ENCODE measurements at regions not wholly inside any gene's neighbourhood (a gene's known extent, or its start where the extent isn't known, plus 50 kb on each side); places are given as distances from the start of the nearest gene placed in this dataset.
"Not testable (repeated sequence)": the region's sequence is repeated elsewhere in the genome, so short reads cannot be mapped to it uniquely, and the experiment has no call there.

DNA sequence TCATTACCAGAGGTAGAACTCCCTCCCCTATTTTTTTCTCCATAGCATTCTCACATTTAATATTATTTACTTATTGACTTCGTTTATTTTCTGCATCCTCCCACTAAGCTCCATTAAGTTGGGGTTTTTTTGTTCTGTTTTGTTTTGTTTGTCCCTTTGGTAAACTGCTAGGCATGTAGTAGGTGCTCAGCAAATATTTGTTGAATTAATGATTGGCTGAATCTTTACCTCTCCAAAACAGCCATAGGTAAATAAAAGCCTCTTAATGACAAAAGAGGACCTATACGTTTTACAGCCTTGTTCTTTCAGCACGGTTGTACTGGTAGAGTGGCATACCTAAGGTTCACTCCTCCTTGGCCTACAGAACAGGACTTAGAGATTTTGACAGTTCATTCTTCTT lies 52.0 kb downstream of the PRORP start:
- Histone ChIP-seq H3K4me3 (ENCODE audit: low read depth, low read length) (no peak overlapping the region), H3K27me3 (ENCODE audit: control insufficient read depth, insufficient read depth, low read length) (no peaks in the 10 kb centered on the region), H3K36me3 (ENCODE audit: control insufficient read depth, insufficient read depth, low read length) (no peaks in the 10 kb centered on the region)
- DNase-seq (ENCODE audit: low read depth): no peak
- TF ChIP-seq CTCF (IDR thresholded peaks at IDR 0.05; ENCODE audit: insufficient read depth, low read length, poor library complexity, severe bottlenecking): no peak

DNA sequence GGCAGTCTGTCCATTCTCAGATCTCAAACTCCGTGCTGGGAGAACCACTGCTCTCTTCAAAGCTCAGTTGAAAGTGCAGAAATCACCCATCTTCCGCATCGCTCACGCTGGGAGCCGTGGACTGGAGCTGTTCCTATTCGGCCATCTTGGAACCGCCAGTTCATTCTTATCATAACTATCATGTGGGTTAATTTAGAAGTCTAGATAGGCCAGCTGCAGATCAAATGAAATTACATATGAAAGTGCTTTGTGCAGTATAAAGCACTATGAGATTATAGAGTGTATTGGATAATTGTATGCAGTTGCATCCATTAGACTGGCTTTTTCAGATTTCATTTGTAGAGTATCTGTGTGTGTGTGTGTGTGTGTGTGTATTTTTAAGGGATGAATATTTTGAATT lies 57.8 kb downstream of the PRORP start:
- no peaks in the 10 kb centered on the region for H3K27me3 ChIP-seq (ENCODE audit: control insufficient read depth, insufficient read depth, low read length)
- H3K36me3 ChIP-seq (ENCODE audit: control insufficient read depth, insufficient read depth, low read length): no peaks in the 10 kb centered on the region
- TF ChIP-seq CTCF (IDR thresholded peaks at IDR 0.05; ENCODE audit: insufficient read depth, low read length, poor library complexity, severe bottlenecking): no peak

DNA sequence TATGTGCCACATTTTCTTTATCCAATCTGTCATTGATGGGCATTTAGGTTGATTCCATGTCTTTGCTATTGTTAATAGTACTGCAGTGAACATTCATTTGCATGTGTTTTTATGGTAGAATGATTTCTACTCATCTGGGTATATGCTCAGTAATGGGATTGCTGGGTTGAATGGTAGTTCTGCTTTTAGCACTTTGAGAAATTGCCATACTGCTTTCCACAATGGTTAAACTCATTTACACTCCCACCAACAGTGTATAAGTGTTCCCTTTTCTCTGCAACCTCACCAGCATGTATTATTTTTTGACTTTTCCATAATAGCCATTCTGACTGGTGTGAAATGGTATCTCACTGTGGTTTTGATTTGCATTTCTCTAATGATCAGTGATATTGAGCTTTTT lies 62.5 kb downstream of the PRORP start:
- H3K27me3 ChIP-seq (ENCODE audit: control insufficient read depth, insufficient read depth, low read length); H3K36me3 ChIP-seq (ENCODE audit: control insufficient read depth, insufficient read depth, low read length); H3K4me3 ChIP-seq (ENCODE audit: low read depth, low read length); DNase-seq (ENCODE audit: low read depth): not testable (repeated sequence)

More for the DNA sequence above, 57.8 kb downstream of the PRORP start:
- DNase-seq (ENCODE audit: low read depth): no peak
- no peak overlapping the region for H3K4me3 ChIP-seq (ENCODE audit: low read depth, low read length)

DNA sequence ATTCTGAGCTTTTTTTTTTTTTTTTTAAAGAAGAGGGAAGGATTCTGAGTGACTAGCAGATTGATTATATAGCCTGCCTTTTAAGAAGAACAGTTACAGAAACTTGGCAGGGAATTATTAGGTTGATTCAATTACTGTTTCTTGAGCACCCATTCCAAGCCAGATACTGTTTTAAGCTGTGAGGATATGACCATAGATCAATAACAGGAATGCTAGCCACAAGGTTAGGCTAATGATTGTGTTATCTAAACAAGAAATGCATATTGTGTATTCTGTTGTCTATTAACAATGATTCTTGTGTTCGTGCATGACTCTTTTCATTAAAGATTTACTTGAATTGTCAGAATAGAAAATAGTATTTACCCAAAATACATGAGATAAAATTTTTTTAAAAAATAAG lies 67.1 kb downstream of the PRORP start:
- H3K4me3 ChIP-seq (ENCODE audit: low read depth, low read length): no peak overlapping the region
- TF ChIP-seq CTCF (IDR thresholded peaks at IDR 0.05; ENCODE audit: insufficient read depth, low read length, poor library complexity, severe bottlenecking): no peak
- H3K36me3 ChIP-seq (ENCODE audit: control insufficient read depth, insufficient read depth, low read length): no peaks in the 10 kb centered on the region
- no peaks in the 10 kb centered on the region for H3K27me3 ChIP-seq (ENCODE audit: control insufficient read depth, insufficient read depth, low read length)
- DNase-seq (ENCODE audit: low read depth): no peak

DNA sequence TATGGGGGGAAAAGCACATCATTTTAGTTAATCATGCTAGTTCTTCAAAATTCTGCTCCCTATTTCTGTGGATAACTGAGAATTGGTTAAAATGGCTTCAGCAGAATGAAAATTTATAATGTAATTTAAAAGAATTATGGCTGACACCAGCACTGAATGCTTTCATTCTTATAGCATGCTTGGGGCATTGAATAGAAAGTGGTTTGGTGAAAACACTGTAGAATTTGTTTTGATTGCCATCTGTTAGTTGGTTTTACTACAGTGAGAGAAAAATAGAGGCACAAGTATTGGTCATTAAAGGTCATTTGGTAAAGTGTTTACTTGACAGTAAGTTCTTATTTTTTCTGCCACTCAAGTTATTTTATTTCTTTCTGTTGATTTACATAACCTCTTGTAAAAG lies 70.8 kb downstream of the PRORP start:
- H3K36me3 ChIP-seq (ENCODE audit: control insufficient read depth, insufficient read depth, low read length): no peaks in the 10 kb centered on the region
- H3K27me3 ChIP-seq (ENCODE audit: control insufficient read depth, insufficient read depth, low read length): no peaks in the 10 kb centered on the region
- H3K4me3 ChIP-seq (ENCODE audit: low read depth, low read length): no peak overlapping the region
- DNase-seq (ENCODE audit: low read depth): no peak
- TF ChIP-seq CTCF (IDR thresholded peaks at IDR 0.05; ENCODE audit: insufficient read depth, low read length, poor library complexity, severe bottlenecking): no peak

GRCh38 chr14:35194183-35194582 lies 71.8 kb downstream of the PRORP start:
- H3K36me3 ChIP-seq (ENCODE audit: control insufficient read depth, insufficient read depth, low read length); H3K4me3 ChIP-seq (ENCODE audit: low read depth, low read length); H3K27me3 ChIP-seq (ENCODE audit: control insufficient read depth, insufficient read depth, low read length); DNase-seq (ENCODE audit: low read depth): not testable (repeated sequence)

DNA sequence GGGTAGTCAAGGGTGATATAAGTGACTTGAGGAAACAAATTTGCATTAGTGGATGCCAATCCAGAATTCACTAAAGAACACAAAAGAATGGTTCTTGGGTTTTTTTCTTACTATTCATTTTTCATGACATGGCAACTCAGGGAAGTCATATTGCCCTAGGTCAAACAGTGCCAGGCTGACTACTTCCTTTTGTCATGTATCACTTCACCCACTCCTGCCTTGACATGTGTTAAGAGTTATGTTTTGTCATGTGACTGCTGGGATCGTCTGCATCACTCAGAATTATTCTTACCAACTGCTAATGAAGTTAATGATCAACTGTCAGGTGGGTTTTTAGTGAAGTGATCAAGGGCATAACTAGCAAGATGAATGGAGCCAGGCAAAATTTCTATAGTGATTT lies 74.2 kb downstream of the PRORP start:
- H3K4me3 ChIP-seq (ENCODE audit: low read depth, low read length): no peak overlapping the region

More for the DNA sequence above, 74.2 kb downstream of the PRORP start:
- Histone ChIP-seq H3K36me3 (ENCODE audit: control insufficient read depth, insufficient read depth, low read length) (no peaks in the 10 kb centered on the region), H3K27me3 (ENCODE audit: control insufficient read depth, insufficient read depth, low read length) (no peaks in the 10 kb centered on the region)
- no peak for DNase-seq (ENCODE audit: low read depth)
- TF ChIP-seq CTCF (IDR thresholded peaks at IDR 0.05; ENCODE audit: insufficient read depth, low read length, poor library complexity, severe bottlenecking): no peak
